Fibroblast of lung (primary cell): ENCODE measurements at regions not wholly inside any gene's neighbourhood (a gene's known extent, or its start where the extent isn't known, plus 50 kb on each side); places are given as distances from the start of the nearest gene placed in this dataset.

ENCODE experiments used
- EZH2 ChIP-seq: IDR thresholded peaks from 2 replicates; pipeline ENCODE4 v1.5.1; 2012; ENCODE audit warnings: low read length, control low read depth, mild to moderate bottlenecking; ENCODE audit errors: missing control alignments
- TF ChIP-seq, protein P1 (sequence below), 2 donors: IDR thresholded peaks in 1 of 2; conservative IDR thresholded peaks in 1 of 2; 1 replicate in 1 of 2; 2 replicates in 1 of 2; pipeline ENCODE4 v1.5.1; 2011 to 2012; ENCODE audit warnings: low read length in 2 of 2, control low read depth in 1 of 2, inconsistent platforms in 1 of 2, low read depth in 1 of 2, mild to moderate bottlenecking in 1 of 2

DNA sequence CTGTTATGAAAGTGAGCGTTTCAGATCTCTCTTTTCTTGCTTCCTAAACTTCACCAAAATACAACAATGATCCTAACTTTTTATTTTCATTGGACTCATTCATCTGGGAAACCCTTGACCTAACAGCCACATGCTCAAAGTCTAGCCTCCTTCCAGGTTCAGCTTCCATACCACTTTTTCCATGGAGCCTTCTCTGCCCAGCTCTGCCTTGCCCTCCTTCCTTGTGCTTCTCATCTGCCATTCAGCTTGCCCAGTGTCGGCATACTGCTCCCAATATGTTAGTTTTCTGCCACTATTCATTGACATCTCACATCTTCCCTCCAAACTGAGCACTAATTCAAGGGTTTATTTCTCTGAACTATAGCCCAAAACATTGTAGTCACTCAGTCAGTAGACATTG, 214.7 kb downstream of the RAD51AP2 start:
- TF ChIP-seq, protein P1, sequence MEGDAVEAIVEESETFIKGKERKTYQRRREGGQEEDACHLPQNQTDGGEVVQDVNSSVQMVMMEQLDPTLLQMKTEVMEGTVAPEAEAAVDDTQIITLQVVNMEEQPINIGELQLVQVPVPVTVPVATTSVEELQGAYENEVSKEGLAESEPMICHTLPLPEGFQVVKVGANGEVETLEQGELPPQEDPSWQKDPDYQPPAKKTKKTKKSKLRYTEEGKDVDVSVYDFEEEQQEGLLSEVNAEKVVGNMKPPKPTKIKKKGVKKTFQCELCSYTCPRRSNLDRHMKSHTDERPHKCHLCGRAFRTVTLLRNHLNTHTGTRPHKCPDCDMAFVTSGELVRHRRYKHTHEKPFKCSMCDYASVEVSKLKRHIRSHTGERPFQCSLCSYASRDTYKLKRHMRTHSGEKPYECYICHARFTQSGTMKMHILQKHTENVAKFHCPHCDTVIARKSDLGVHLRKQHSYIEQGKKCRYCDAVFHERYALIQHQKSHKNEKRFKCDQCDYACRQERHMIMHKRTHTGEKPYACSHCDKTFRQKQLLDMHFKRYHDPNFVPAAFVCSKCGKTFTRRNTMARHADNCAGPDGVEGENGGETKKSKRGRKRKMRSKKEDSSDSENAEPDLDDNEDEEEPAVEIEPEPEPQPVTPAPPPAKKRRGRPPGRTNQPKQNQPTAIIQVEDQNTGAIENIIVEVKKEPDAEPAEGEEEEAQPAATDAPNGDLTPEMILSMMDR (conservative IDR thresholded peaks at IDR 0.05 in 1 of 2, IDR thresholded peaks at IDR 0.05 in 1 of 2; ENCODE audit: low read depth in 1 of 2, low read length in 2 of 2), result no peak
- no peak for TF ChIP-seq EZH2
